ENCODE measurements at regions not wholly inside any gene's neighbourhood (a gene's known extent, or its start where the extent isn't known, plus 50 kb on each side); places are given as distances from the start of the nearest gene placed in this dataset.

- TF ChIP-seq ZBTB11 (CRISPR knock-in tag; IDR thresholded peaks at IDR 0.05) (no peak), ATF2 (IDR thresholded peaks at IDR 0.05; ENCODE audit: low read length) (no peak)
Observed at GRCh38 chr1:245014247-245015029, 140.3 kb upstream of the KIF26B start (continued).

- no peaks in the 10 kb centered on the region for H3K36me3 ChIP-seq (ENCODE audit: control insufficient read depth in 2 of 2, insufficient read depth in 2 of 2, low read length in 1 of 2)
- 73% methylated on average over 8 of the region's 8 CpGs for WGBS (ENCODE audit: insufficient coverage, insufficient replicate concordance, low lambda C conversion rate, missing lambda C conversion rate)
- intact Hi-C loops (cut with micrococcal nuclease; ENCODE audit: unreplicated experiment): no loop called here
- ATAC-seq (no peak), FAIRE-seq (no peak), DNase-seq (ENCODE audit: low read depth, low spot score) (no peak)
- H3K27ac ChIP-seq (ENCODE audit: control insufficient read depth, insufficient read depth): no peak overlapping the region
- ChIA-PET POLR2A (interaction anchor here (0.6 kb wide), 1 partner anchor 178 kb away, joined by 10 read pairs; no protein-coding TSS in a partner anchor), RAD21 (ENCODE audit: unreplicated experiment) (no interaction called here), SMC1A (ENCODE audit: uncharacterized antibody, unreplicated experiment) (no interaction called here), CTCF (interaction anchor here (0.7 kb wide), 1 partner anchor 37 kb away, joined by 3 read pairs; no protein-coding TSS in a partner anchor)
- BruUV-seq (replicated peaks): no TSS peak
- TF ChIP-seq RB1 (IDR thresholded peaks at IDR 0.05; ENCODE audit: borderline replicate concordance): no peak
- H3K27me3 ChIP-seq (replicated peaks in 1 of 2; ENCODE audit: control insufficient read depth in 2 of 2, insufficient read depth in 2 of 2, low read length in 1 of 2): no peaks in the 10 kb centered on the region
- H3K9ac ChIP-seq (ENCODE audit: control insufficient read depth, insufficient read depth, low read length): no peak overlapping the region
- H3K4me2 ChIP-seq (ENCODE audit: control insufficient read depth, insufficient read depth): no peak overlapping the region
- H3K9me3 ChIP-seq (replicated peaks; ENCODE audit: control insufficient read depth, insufficient read depth, low read length): no peaks in the 10 kb centered on the region
- in situ Hi-C loops (cut with MboI): no loop called here
- no peaks in the 10 kb centered on the region for H4K20me1 ChIP-seq (ENCODE audit: control insufficient read depth, insufficient read depth)
- H3K79me2 ChIP-seq (ENCODE audit: control insufficient read depth, insufficient read depth, low read length): no peaks in the 10 kb centered on the region
- no peak overlapping the region for H3K4me3 ChIP-seq
- no peaks in the 10 kb centered on the region for H3K4me1 ChIP-seq (ENCODE audit: control insufficient read depth, insufficient read depth, low read length)
- H2AFZ ChIP-seq (ENCODE audit: control insufficient read depth, low read depth, low read length): no peak overlapping the region
Observed at GRCh38 chr1:245010018-245010614, 144.7 kb upstream of the KIF26B start.
